GM18861 (cell line): ENCODE measurements at regions not wholly inside any gene's neighbourhood (a gene's known extent, or its start where the extent isn't known, plus 50 kb on each side); places are given as distances from the start of the nearest gene placed in this dataset.
"Not testable (repeated sequence)": the region's sequence is repeated elsewhere in the genome, so short reads cannot be mapped to it uniquely, and the experiment has no call there.

Source experiments
- ATAC-seq: cut with Tn5 transposase; IDR thresholded peaks from one replicate; pipeline ENCODE4 v1.9.1; 2021; ENCODE audit not compliant: unreplicated experiment

DNA sequence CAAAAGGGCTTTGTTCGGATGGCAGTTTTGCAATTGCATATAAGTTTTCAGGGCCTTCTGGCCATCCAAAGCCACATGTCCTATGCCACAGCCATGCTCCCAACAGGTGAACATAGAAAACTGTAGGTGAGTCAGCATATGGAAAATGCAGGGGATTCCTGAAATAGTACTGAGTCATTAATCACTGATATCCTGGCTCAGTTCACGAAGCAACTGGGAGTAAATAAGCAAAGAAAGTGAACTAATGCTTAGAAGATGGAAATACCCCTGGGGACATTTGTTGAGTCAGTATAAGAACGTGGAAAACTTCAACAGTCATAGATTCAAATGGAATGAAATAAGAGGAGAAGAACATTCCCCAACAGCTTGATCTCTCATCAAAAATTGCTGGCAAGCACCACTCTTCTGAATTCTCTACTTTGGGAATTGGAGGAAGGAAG, 148.9 kb upstream of the RUNX1 start:
- no peak for ATAC-seq

DNA sequence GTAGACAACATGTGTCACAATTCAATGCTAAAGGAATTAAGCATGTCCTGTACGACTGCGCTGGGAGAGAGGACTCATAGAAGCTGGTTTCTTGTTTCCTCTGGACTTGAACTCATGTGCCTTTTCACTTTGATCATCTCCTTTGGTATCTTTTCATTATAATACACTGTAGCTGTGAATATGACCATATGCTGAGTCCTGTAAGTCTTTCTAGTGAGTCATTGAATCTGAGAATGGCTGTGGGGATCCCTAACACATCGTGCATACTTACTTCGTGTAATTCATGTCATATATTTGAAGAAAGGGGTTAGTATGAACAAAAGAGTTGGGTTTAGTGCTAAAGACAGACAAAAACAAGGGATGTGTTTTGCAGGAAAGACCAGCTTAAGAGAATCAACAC, 148.1 kb upstream of the RUNX1 start:
- ATAC-seq: no peak

DNA sequence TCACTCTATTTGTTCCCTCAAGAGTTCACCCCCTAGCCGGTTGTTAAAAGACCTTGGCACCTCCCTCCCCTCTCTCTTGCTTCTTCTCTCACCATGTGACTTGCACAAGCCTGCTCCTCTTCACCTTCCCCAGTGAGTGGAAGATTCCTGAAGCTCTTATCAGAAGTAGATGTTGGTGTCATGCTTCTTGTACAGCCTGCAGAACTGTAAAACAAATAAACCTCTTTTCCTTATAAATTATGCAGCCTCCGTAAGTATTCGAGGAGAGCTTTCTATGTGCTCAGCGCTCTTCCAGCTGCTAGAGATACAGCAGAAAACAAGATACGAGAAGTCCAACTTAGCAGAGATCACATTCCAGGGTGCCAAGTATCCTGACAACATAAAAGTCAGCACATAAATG, 147.0 kb upstream of the RUNX1 start:
- no peak for ATAC-seq

DNA sequence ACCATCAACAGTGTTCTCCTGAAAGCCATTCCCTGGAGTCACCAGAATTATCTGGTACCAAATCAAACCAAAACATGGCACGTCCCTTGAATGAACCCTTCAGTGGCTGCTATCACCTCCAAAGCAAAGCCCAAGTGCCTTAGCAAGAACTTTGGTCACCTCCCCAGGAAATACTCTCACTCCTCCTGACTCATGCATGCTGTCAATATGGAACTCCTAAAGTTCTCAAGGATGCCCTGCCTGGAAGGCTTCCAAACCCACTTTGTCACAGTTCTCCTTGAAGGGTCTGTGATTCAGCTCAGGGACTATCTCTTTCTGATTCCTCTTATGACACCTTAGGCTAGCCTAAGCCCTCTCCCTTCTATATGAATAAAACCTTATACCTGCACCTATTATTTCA, 146.1 kb upstream of the RUNX1 start:
- ATAC-seq: no peak

DNA sequence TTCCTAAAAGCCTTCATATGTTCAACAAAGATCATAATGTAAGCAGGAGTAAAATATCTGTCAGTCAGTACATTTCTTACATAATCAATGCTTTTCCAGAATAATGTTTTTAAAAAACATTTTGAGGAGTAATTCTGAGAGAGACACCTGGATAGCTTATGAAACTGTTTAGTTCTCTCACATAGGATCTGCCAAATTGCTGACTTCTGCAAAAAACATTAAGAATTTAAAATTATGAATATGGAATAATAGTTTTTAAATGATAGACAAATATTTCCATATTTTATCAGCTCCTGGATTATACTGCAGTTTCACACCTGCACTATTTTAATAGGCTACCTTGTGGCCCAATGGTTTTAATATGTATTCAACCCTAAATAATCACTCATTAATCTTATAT, 142.7 kb upstream of the RUNX1 start:
- no peak for ATAC-seq

DNA sequence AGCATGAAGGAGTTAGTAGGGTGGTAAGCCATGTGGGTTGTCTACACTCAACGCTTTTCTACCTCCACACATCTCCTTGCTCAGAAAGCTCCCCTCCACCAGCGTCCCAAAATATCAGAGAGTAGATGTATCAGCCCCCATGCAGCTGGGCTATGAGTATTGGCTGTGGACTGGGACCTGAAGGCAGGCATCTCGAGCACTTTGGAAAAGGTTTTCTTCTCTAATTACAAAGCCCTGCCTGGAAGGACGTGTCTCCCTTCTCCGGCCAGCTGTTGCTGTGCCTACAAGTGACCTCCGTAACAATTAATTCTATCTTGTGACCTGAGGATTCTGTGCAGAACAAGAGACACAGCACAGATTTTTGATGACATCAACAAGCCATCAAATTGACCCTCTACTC, 142.0 kb upstream of the RUNX1 start:
- no peak for ATAC-seq

DNA sequence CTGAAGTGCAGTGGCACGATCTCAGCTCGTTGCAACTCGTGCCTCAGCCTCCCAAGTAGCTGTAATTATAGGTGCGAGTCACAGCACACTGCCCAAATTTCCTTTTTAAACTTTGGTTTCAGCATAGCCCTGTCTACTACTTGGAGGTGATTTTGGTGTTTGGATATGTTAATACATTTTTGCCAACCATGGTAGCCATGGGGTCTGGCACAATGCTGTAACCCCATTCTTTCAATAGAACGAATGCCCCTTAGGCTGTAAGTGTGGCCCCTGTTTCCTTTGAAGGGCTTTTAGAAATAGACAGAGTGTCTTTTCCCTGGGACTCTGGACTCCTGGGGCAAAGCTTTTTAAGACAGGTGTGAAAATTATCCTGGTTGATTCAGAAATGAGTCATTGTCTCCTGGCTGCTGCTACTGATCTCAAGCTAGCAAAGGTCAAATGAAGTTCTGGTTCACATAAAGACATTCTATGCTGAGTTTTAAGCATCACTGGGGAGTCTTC, 141.1 kb upstream of the RUNX1 start:
- ATAC-seq: no peak

DNA sequence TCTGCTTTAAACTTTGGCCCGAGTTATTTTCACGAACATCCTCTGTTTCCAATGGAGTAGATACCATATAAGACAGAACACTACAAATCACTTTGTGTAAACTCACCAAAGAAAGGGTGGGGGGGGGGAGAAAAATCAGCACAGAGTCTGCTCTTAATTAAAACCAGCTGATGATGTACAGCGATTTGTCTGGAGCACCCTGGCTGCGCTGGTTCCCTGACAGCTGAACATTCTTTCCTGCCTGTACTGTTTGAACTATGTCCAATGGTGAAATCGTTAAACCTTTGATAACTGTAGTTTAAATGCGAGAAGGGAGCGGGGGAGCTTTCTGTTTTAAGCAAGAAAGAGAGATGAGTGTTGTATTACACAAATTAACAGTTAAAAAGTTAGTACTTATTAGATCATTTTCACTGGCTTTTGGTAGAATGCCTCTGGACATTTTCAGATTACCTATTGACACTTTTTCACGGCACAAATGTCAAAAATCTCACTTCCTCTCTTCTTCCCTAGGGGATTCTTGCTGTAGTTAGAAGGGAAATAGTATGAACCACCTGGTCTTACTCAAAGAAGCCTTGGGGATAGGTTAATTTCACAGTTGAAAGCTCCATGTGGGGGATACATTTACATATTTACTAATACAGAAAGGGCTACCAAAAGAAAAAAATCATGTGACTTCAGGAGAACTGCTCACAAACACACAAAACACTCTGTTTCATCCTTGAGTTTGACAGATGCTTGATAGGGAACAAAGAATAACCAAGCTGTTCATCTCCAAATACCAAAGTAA, 140.2 kb upstream of the RUNX1 start:
- peak; percentile 93 for ATAC-seq

DNA sequence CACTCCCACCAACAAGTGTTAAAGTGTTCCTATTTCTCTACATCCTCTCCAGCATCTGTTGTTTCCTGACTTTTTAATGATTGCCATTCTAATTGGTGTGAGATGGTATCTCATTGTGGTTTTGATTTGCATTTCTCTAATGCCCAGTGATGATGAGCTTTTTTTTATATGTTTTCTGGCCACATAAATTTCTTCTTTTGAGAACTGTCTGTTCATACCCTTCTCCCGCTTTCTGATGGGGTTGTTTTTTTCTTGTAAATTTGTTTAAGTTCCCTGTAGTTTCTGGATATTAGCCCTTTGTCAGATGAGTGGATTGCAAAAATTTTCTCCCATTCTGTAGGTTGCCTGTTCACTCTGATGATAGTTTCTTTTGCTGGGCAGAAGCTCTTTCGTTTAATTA, 134.3 kb upstream of the RUNX1 start:
- ATAC-seq: not testable (repeated sequence)

DNA sequence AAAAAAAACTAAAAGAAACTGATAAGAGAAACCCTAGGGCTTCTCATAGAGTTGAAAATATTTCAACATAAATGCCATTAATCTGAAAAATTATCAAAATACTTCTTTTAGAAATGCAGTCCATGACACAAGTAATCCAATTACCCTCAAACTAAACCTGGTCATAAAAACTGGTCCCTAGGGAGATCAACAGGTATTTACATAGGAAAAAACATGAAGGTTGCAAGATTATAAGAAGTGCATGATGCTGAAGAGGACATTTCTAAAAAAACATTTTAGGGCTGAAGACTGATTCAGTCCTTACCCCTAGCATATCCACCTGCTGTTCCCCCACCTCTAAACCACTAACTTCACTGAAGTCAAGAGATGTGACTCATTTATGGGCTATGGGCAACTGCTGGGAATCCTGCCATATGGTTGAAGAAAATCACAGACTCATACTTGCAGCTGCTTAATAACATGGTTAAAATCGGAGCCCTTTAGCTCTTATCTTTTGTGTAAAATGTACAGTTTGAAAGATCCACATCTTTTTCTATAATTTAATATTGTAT, 131.0 kb upstream of the RUNX1 start:
- ATAC-seq: no peak

DNA sequence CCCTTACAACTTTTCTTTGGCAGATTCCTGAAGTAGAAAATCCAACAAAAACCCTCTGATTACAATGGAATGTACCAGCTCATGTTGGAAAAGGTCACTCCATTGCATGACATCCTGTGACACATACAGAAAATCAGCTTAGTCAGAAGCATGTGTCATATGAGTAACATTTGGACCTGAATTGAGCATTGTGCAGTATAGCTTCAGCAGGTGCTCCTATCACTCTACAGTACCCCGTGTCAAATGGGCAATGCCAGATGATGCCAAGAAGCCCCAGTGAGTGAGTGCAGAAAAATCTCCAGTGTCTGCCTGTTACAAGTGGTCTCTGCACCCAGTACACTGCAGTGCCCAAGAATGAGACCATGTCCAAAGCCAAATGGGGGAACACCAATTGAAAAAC, 129.7 kb upstream of the RUNX1 start:
- ATAC-seq: no peak

DNA sequence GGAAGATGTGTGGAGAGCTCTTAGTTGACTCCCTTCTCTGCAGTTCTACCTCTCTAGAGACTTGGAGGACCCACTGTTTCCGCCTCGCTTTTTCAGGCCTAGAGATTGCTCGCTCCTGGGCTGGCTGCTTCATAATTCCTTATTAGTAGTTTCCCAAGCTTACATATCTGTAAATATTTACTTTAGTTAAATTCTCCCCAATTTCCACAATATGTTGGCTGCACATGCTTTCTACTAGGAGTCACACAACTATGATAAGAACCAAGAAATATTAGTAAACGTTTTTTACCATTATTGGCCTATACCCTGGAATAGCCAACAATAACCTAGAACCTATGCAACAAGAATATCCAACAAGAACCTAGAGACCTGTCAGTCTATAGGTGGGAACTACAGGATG, 129.0 kb upstream of the RUNX1 start:
- no peak for ATAC-seq

DNA sequence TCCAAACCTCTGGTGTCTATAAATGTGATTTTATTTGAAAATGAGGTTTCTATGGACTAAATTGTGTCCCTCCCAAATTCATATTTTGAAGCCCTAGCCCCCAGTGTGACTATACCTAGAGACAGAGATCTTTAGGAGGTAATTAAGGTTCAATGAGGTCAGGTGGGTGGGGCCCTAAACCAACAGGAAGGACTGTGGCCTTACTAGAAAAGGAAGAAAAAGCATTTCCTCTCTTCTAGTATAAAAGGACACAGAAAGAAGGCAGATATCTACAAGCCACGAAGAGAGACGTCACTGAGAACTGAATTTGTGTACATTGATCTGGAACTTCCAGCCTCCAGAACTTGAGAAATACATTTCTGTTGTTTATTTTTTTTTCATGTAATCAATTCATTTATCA, 123.1 kb upstream of the RUNX1 start:
- ATAC-seq: no peak

DNA sequence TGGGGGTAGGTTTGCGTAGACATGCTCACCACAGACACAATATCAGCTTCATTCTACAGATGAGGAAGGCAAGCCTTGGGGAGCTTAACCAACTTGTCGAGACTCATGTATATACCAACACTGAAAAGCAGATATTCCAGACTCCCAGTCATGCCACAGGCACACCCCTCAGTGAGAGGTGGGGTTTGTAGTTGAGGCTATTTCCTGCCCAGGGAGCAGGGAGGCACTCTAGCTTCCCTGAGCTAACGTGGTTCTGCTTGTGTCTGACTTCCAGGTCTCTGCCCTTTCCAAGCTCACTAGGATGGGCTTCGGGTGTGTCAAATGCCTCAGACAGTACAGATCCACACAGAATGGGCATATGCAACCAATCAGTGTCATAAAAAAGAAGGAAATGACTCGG, 122.3 kb upstream of the RUNX1 start:
- no peak for ATAC-seq

DNA sequence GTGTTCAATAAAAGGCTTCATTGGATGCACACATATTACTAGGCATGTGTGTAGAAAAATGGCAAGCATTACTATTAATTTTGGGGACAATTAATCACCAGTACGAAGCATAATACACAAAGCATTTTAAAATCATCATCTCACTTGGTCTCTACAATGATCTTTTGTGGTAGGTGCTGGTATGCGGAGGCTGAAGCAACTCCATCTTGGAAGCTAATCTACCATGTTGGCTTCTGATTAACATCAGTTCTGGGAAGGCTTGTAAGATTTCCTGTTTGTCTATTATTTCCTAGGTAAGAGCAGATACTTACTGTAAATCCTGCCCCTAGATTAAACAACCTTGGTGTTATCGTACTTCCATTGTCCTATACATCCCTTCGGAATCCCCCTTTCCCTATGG, 121.7 kb upstream of the RUNX1 start:
- ATAC-seq: no peak

DNA sequence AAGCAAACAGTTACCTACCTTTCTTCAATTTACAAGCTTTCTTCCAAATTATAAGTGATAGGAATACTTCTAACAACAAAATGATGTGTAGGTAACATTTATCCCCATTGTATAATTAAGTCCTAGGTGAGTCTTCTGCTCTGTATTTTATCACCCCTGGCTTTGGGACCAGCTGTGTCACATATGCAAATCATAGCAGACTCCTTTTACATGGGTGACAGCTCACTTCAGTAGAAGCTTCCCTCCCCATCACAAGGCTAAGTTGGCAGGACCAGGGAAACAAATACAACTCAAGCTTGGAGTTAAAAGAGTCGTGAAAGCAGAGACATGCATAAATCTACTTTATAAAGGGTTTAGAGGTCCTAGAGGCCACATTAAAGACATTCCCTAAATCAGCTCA, 121.1 kb upstream of the RUNX1 start:
- no peak for ATAC-seq

DNA sequence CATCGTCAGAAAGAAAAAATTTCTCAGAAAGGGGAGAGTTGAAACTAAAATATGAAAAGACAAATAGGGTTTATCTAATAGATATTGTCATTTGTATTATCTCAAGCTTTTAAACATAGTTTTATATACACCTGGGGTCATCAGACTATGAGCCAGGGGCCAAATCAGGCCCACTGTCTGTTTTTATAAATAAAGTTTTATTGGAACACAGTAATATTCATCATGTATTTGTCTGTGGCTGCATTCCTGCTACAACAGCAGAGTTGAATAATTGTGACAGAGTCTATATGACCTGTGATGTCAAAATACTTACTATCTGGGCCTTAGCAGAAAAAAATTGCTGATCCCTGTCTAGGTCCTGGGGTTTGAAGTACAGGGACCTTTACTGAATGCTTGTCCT, 120.5 kb upstream of the RUNX1 start:
- ATAC-seq: no peak

DNA sequence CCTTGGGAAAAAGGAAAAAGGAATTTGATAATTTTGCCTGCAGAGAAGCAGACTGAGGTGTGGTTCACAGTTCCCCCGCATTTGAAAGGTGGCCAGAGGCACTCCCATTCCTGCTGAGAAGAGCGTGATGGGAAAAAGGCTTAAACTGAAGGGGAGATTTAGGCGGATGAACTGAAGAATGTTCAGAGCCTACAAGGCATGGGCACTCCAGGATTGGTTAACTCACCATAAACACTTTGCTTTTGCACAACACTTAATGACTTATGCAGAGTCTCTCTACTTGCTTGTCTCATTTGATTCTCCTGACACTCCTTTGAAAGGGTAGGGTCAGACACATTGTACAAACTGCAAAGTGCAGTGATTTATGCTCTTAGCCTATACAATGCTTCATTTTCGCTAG, 119.6 kb upstream of the RUNX1 start:
- no peak for ATAC-seq

DNA sequence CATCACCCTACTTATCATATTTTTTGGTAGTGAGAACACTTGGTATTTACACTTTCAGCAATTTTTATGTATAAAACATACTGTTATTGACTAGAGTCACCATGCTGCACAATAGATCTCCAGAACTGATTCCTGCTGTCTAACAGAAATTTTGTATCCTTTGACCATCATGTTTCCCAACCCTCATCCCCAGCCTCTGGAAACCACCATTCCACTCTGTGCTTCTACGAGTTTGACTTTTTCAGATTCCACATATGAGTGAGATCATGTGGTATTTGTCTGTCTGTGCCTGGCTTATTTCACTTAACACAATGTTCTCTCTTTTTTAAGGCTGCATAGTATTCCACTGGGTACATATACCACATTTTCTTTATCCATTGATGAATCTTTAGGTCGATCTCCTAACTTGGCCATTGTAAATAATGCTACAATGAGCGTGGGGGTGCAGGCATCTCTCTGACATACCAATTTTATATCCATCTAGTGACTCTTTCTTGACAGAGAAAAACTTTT, 115.9 kb upstream of the RUNX1 start:
- no peak for ATAC-seq

DNA sequence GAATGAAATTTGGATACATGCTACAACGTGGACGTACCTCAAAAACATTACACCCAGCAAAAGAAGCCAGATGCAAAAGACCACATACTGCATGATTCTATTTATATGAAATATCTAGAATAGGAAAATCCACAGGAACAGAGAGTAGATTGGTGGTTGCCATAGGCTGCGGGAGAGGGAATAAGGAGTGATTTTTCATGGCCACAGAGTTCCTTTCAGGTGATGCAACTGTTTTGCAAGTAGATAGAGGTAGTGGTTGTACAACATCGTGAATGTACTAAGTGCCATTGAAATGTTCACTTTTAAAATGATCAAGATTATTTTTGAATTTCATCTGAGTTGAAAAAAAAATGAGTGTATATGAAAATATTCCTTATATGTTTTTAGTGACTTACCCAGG, 115.3 kb upstream of the RUNX1 start:
- ATAC-seq: no peak

DNA sequence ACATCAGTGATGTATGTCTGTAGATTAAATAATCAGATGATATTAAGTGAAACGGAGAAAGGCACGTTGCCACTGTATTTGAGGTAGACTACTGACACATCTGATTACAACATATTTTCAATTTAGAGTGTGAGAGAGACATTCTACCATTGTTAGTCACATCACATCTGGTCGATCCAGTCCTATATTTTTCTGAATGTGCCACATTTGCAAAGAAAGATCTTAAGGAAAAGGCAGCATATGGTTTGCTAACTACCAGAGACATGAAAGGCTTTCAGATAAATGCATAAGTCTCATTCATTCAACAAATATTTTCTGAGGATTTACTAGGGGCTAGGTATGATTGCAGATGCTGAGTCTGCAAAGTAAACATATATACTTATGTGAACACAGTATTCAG, 114.3 kb upstream of the RUNX1 start:
- ATAC-seq: no peak

DNA sequence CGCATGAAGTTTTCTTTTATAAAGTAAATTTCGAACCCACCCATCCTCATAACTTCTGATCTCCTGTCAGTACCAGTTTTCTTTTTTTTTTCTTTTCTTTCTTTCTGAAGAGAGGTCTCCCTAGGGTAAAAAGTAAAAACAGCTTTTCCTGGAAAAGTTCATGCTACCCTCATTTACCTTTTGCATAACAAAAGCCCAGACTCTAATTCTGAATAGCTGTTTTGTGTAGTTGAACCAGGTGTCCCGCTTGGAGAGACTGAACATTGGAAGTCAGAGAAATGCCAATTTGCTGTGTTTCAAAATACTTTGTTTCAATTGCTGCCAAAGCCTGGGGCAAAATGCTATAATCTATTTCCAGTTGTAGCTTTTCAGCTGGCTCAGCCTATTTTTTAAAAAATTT, 113.7 kb upstream of the RUNX1 start:
- no peak for ATAC-seq

DNA sequence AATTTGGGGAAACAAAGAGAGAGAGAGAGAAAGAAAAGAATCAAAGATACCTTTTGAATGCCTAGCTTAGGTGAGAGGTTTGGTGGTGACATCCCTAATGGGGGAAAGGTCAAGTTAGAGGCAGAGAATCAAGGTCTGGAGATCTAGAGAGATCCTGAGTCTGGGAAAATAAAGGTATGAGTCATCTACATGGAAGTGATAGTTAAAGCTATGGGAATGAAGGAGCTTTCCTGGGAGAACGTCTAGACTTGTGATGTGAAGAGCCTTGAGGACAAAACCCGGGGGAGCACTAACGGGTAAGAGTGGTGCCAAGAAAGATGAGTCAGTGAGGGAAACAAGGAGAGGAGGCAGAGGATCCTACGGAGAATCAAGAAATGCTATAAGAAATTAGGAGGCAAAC, 110.8 kb upstream of the RUNX1 start:
- no peak for ATAC-seq
